ENCODE measurements at regions not wholly inside any gene's neighbourhood (a gene's known extent, or its start where the extent isn't known, plus 50 kb on each side); places are given as distances from the start of the nearest gene placed in this dataset.

- no peak for DNase-seq
These were observed 59.8 kb downstream of the VAX1 start for GRCh38 chr10:117078168-117078837.

GRCh38 chr10:117075064-117075463, 63.0 kb downstream of the VAX1 start:
- no peak for DNase-seq

- DNase-seq: peak; percentile 2
These were observed 63.4 kb downstream of the VAX1 start for GRCh38 chr10:117074621-117075020.

GRCh38 chr10:117071286-117072050, 66.5 kb upstream of the SHTN1 start:
- DNase-seq: no peak
